Body of pancreas (tissue), 4 donors: ENCODE measurements at regions not wholly inside any gene's neighbourhood (a gene's known extent, or its start where the extent isn't known, plus 50 kb on each side); places are given as distances from the start of the nearest gene placed in this dataset.

Source experiments
- POLR2A ChIP-seq, 3 donors: fragments of 450-650 bp; IDR thresholded peaks; one replicate each; pipeline ENCODE4 v1.6.1; 2016; ENCODE audit warnings: antibody characterized with exemption in 3 of 3, mild to moderate bottlenecking in 2 of 3
- TF ChIP-seq, protein P1 (sequence below), 7 experiments: fragments of 450-650 bp in 4 of 7; fragments of 200-600 bp in 3 of 7; sonication (generic) in 3 of 7; IDR thresholded peaks; one replicate each; pipeline ENCODE4 v1.5.1; 2016 to 2019; ENCODE audit warnings: antibody characterized with exemption in 7 of 7

DNA sequence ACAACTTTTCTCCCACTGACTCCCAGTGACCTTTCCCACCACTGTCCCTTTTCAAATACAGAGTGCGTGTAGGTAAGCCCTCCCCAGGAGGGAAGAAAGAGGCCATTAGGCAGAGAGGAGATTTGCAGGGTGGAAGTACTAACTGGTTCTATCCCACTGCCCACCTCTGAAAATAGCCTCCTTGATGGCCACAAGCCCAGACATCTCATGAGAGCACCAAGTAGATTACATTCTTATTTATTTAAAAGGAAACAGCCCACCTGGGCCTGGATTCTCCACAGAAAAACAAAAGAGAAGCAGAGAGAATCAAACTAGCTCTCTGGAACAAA, 445.3 kb downstream of the FOXO1 start:
- TF ChIP-seq POLR2A (IDR thresholded peaks at IDR 0.05), result no peak
- TF ChIP-seq, protein P1, sequence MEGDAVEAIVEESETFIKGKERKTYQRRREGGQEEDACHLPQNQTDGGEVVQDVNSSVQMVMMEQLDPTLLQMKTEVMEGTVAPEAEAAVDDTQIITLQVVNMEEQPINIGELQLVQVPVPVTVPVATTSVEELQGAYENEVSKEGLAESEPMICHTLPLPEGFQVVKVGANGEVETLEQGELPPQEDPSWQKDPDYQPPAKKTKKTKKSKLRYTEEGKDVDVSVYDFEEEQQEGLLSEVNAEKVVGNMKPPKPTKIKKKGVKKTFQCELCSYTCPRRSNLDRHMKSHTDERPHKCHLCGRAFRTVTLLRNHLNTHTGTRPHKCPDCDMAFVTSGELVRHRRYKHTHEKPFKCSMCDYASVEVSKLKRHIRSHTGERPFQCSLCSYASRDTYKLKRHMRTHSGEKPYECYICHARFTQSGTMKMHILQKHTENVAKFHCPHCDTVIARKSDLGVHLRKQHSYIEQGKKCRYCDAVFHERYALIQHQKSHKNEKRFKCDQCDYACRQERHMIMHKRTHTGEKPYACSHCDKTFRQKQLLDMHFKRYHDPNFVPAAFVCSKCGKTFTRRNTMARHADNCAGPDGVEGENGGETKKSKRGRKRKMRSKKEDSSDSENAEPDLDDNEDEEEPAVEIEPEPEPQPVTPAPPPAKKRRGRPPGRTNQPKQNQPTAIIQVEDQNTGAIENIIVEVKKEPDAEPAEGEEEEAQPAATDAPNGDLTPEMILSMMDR (IDR thresholded peaks at IDR 0.05), result no peak
